GM12878 (cell line): ENCODE measurements at regions not wholly inside any gene's neighbourhood (a gene's known extent, or its start where the extent isn't known, plus 50 kb on each side); places are given as distances from the start of the nearest gene placed in this dataset.

Source experiments
- ATAC-seq: fragments of 200-7000 bp; cut with Tn5 transposase; 3 replicates; pipeline ENCODE4 v1.9.1; 2020; ENCODE audit warnings: mild to moderate bottlenecking, moderate library complexity
- BruUV-seq: library from RNA; stranded (reverse); fragments of 400-500 nt; replicated peaks from 2 replicates; lab custom pipeline; 2021; lab: Mats Ljungman, UMichigan
- CTCF ChIA-PET: fragments of 300-600 bp; sonication (Branson Sonifier 250); formaldehyde crosslinking; extraction: SDS; loops from one replicate; lab custom pipeline; 2021; ENCODE audit warnings: inconsistent platforms; lab: Yijun Ruan, JAX
- POLR2A ChIA-PET: fragments of 350-600 bp; formaldehyde crosslinking; extraction: SDS; loops from one replicate; lab custom pipeline; 2021; ENCODE audit warnings: inconsistent platforms; lab: Charles Lee
- RAD21 ChIA-PET: fragments of 300-600 bp; sonication (Branson Sonifier 250); formaldehyde crosslinking; loops from one replicate; lab custom pipeline; 2023; ENCODE audit warnings: antibody characterized with exemption; ENCODE audit not compliant: unreplicated experiment; lab: Charles Lee
- SMC1A ChIA-PET: fragments of 300-600 bp; sonication (Branson Sonifier 250); formaldehyde crosslinking; loops from one replicate; lab custom pipeline; 2023; ENCODE audit not compliant: unreplicated experiment, uncharacterized antibody; lab: Charles Lee
- DNase-seq: peaks from one replicate; pipeline ENCODE4 v3.0.0-alpha.2; 2011; ENCODE audit warnings: low read depth, low spot score
- FAIRE-seq: peaks from 3 replicates; lab custom pipeline; 2011; peaks lifted over from hg19 to GRCh38; lab: Jason Lieb, UNC
- H2AFZ ChIP-seq: 2 replicates; pipeline ENCODE4 v1.6.0; 2011; ENCODE audit warnings: low read depth, low read length, control low read depth; ENCODE audit not compliant: control insufficient read depth
- H3K27ac ChIP-seq: 2 replicates; pipeline ENCODE4 v1.5.1; 2011; ENCODE audit warnings: control low read depth; ENCODE audit not compliant: control insufficient read depth, insufficient read depth
- H3K27me3 ChIP-seq, 2 experiments: replicated peaks in 1 of 2; 2 replicates each; pipeline versions ENCODE4 v1.6.0 to v1.6.1; 2011; ENCODE audit warnings: low read length in 1 of 2; ENCODE audit not compliant: control insufficient read depth in 2 of 2, insufficient read depth in 2 of 2
- H3K36me3 ChIP-seq, 2 experiments: 2 replicates each; pipeline ENCODE4 v1.5.1; 2011; ENCODE audit warnings: low read length in 1 of 2; ENCODE audit not compliant: control insufficient read depth in 2 of 2, insufficient read depth in 2 of 2
- H3K4me1 ChIP-seq: 2 replicates; pipeline ENCODE4 v1.6.1; 2011; ENCODE audit warnings: mild to moderate bottlenecking, low read length, moderate library complexity, mixed read lengths; ENCODE audit not compliant: control insufficient read depth, insufficient read depth
- H3K4me2 ChIP-seq: 2 replicates; pipeline ENCODE4 v1.6.0; 2011; ENCODE audit warnings: control low read depth; ENCODE audit not compliant: control insufficient read depth, insufficient read depth
- H3K4me3 ChIP-seq: fragments of 200-600 bp; sonication (generic); 2 replicates; pipeline ENCODE4 v1.5.1; 2016
- H3K79me2 ChIP-seq: 2 replicates; pipeline ENCODE4 v1.6.0; 2011; ENCODE audit warnings: low read length; ENCODE audit not compliant: control insufficient read depth, insufficient read depth
- H3K9ac ChIP-seq: 2 replicates; pipeline ENCODE4 v1.8.0; 2011; ENCODE audit warnings: low read length, control low read depth, mixed read lengths; ENCODE audit not compliant: control insufficient read depth, insufficient read depth
- H3K9me3 ChIP-seq: replicated peaks from 3 replicates; pipeline ENCODE4 v1.5.1; 2011; ENCODE audit warnings: mild to moderate bottlenecking, low read length; ENCODE audit not compliant: control insufficient read depth, insufficient read depth
- H4K20me1 ChIP-seq: 2 replicates; pipeline ENCODE4 v1.6.0; 2011; ENCODE audit not compliant: control insufficient read depth, insufficient read depth
- CREM ChIP-seq: IDR thresholded peaks from 2 replicates; pipeline ENCODE4 v1.6.1; 2014; ENCODE audit warnings: antibody characterized with exemption, low read depth
- HDAC6 ChIP-seq: fragments of 200-600 bp; sonication (generic); IDR thresholded peaks from one replicate; pipeline ENCODE4 v1.8.0; 2017; ENCODE audit warnings: antibody characterized with exemption; ENCODE audit not compliant: unreplicated experiment
- HDGF ChIP-seq: fragments of 450-650 bp; IDR thresholded peaks from 2 replicates; pipeline ENCODE4 v1.6.1; 2016; ENCODE audit warnings: antibody characterized with exemption
- JUND ChIP-seq: IDR thresholded peaks from 2 replicates; pipeline ENCODE4 v1.6.1; 2012; ENCODE audit warnings: low read depth, mild to moderate bottlenecking, low read length, improper control_type of control experiment, moderate library complexity
- MXI1 ChIP-seq: fragments of 150-350 bp; IDR thresholded peaks from 2 replicates; pipeline ENCODE4 v1.6.1; 2011; ENCODE audit warnings: low read depth, mild to moderate bottlenecking, inconsistent platforms, low read length, improper control_type of control experiment
- NR2F1 ChIP-seq: fragments of 450-650 bp; conservative IDR thresholded peaks from 2 replicates; pipeline ENCODE4 v1.6.1; 2017; ENCODE audit warnings: mild to moderate bottlenecking
- RELA ChIP-seq: fragments of 450-650 bp; IDR thresholded peaks from 2 replicates; pipeline ENCODE4 v1.8.0; 2014; ENCODE audit warnings: borderline replicate concordance; ENCODE audit not compliant: partially characterized antibody
- RFX5 ChIP-seq: IDR thresholded peaks from 2 replicates; pipeline ENCODE4 v1.6.1; 2011; ENCODE audit warnings: low read depth, low read length, improper control_type of control experiment
- SMAD5 ChIP-seq: IDR thresholded peaks from 2 replicates; pipeline ENCODE4 v1.6.1; 2016; ENCODE audit warnings: antibody characterized with exemption, low read depth
- SMC3 ChIP-seq: IDR thresholded peaks from 2 replicates; pipeline ENCODE4 v1.6.1; 2011; ENCODE audit warnings: low read length, improper control_type of control experiment, borderline replicate concordance
- SREBF1 ChIP-seq: IDR thresholded peaks from 2 replicates; pipeline ENCODE4 v1.6.1; 2012; ENCODE audit warnings: mild to moderate bottlenecking, low read length
- STAT1 ChIP-seq: fragments of 450-650 bp; conservative IDR thresholded peaks from 2 replicates; pipeline ENCODE4 v1.6.1; 2014; ENCODE audit warnings: antibody characterized with exemption, mild to moderate bottlenecking
- TBL1XR1 ChIP-seq: IDR thresholded peaks from 2 replicates; pipeline ENCODE4 v1.6.1; 2012; ENCODE audit warnings: low read depth, low read length, improper control_type of control experiment
- ZNF384 ChIP-seq: IDR thresholded peaks from 2 replicates; pipeline ENCODE4 v1.6.1; 2012; ENCODE audit warnings: low read depth, mild to moderate bottlenecking, low read length, improper control_type of control experiment, borderline replicate concordance
- in situ Hi-C: fragments of 300-500 bp; cut with MboI; formaldehyde crosslinking; loops from 9 replicates; pipeline ENCODE4 v1.14.3; 2018; ENCODE audit warnings: mixed read lengths
- intact Hi-C: fragments of 100-400 bp; cut with micrococcal nuclease; formaldehyde crosslinking; loops from one replicate; pipeline ENCODE4 v1.14.2; 2022; ENCODE audit not compliant: unreplicated experiment
- TF ChIP-seq, protein P1 (sequence below): fragments of 450-650 bp; IDR thresholded peaks from 2 replicates; pipeline ENCODE4 v1.6.1; 2018; ENCODE audit warnings: borderline replicate concordance, mild to moderate bottlenecking; ENCODE audit not compliant: partially characterized antibody

DNA sequence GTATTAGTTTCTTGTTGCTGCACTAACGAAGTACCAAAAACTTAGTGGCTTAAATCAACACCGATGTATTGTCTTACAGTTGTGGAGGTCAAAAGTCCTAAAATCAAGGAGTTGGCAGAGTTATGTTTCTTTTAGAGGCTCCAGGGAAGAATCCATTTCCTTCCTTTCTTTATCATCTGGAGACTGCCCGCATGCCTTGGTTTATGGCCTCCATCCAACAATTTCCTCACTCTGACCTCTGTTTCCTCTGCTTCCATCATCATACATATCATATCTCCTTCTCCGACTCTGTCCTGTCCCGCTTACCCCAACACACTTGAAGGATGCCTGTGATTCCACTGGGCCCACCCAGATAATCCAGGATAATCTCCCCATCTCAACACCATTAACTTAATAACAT, 627.8 kb downstream of the KCNJ2 start (continued):
- TF ChIP-seq, protein P1, sequence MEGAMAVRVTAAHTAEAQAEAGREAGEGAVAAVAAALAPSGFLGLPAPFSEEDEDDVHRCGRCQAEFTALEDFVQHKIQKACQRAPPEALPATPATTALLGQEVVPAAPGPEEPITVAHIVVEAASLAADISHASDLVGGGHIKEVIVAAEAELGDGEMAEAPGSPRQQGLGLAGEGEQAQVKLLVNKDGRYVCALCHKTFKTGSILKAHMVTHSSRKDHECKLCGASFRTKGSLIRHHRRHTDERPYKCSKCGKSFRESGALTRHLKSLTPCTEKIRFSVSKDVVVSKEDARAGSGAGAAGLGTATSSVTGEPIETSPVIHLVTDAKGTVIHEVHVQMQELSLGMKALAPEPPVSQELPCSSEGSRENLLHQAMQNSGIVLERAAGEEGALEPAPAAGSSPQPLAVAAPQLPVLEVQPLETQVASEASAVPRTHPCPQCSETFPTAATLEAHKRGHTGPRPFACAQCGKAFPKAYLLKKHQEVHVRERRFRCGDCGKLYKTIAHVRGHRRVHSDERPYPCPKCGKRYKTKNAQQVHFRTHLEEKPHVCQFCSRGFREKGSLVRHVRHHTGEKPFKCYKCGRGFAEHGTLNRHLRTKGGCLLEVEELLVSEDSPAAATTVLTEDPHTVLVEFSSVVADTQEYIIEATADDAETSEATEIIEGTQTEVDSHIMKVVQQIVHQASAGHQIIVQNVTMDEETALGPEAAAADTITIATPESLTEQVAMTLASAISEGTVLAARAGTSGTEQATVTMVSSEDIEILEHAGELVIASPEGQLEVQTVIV, result no peak
- TF ChIP-seq CREM (no peak), JUND (no peak), RFX5 (no peak), ZNF384 (no peak), SMAD5 (no peak), NR2F1 (no peak), STAT1 (no peak), HDAC6 (no peak)

DNA sequence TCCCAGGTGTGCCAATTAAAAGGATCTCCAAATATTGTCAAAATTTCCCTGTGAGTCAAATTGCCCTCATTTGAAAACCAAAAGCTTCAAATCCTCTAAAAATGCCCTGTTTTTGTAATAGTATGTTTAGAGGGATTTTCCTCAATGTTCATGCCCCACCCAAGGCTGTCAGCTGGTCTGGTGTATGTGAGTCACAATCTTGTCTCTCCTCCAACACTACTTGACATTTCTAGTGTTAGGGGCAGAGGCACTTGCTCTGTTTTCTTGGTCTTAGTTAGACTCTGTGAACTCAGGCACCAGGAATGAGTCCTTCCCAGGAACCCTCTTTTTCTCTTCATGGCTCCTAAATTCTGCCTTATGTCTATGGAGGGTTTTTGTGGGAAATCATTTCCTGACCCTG, 634.8 kb downstream of the KCNJ2 start:
- Histone ChIP-seq H3K79me2 (no peaks in the 10 kb centered on the region), H3K4me1 (no peaks in the 10 kb centered on the region), H3K4me3 (no peak overlapping the region), H3K27me3 (no peaks in the 10 kb centered on the region), H3K4me2 (no peak overlapping the region), H3K9me3 (no peaks in the 10 kb centered on the region), H2AFZ (no peak overlapping the region), H3K36me3 (no peaks in the 10 kb centered on the region), H3K9ac (no peak overlapping the region), H3K27ac (no peak overlapping the region), H4K20me1 (no peaks in the 10 kb centered on the region)
- CTCF ChIA-PET, result no interaction called here
- SMC1A ChIA-PET, result no interaction called here
- BruUV-seq, result no TSS peak
- RAD21 ChIA-PET, result no interaction called here
- intact Hi-C loops, result no loop called here
- no peak for DNase-seq
- POLR2A ChIA-PET, result no interaction called here
- no peak for FAIRE-seq
- no peak for ATAC-seq
- TF ChIP-seq RELA (no peak), HDGF (no peak), SMC3 (no peak), SREBF1 (no peak), MXI1 (no peak), TBL1XR1 (no peak)
- in situ Hi-C loops, result no loop called here
